PC-3 (cell line): ENCODE measurements at regions not wholly inside any gene's neighbourhood (a gene's known extent, or its start where the extent isn't known, plus 50 kb on each side); places are given as distances from the start of the nearest gene placed in this dataset.

Experiments
- ATAC-seq: fragments of 200-7000 bp; cut with Tn5 transposase; 2 replicates; pipeline ENCODE4 v1.9.1; 2020; ENCODE audit warnings: mild to moderate bottlenecking, moderate library complexity
- BruUV-seq: library from RNA; stranded (reverse); fragments of 400-500 nt; replicated peaks from 2 replicates; lab custom pipeline; 2021; lab: Mats Ljungman, UMichigan
- CTCF ChIA-PET: fragments of 300-600 bp; sonication (Branson Sonifier 250); formaldehyde crosslinking; loops from one replicate; lab custom pipeline; 2022; ENCODE audit warnings: antibody characterized with exemption; lab: Charles Lee
- POLR2A ChIA-PET: fragments of 300-600 bp; sonication (Branson Sonifier 250); formaldehyde crosslinking; loops from one replicate; lab custom pipeline; 2022; ENCODE audit warnings: antibody characterized with exemption; ENCODE audit not compliant: unreplicated experiment; lab: Charles Lee
- DNase-seq: peaks from one replicate; pipeline ENCODE4 v3.0.0-alpha.2; 2015
- H2AFZ ChIP-seq: fragments of 300-600 bp; sonication (generic); 2 replicates; pipeline ENCODE4 v1.6.0; 2016; ENCODE audit warnings: antibody characterized with exemption, low read length
- H3F3A ChIP-seq: fragments of 300-600 bp; sonication (generic); one replicate; pipeline ENCODE4 v1.6.0; 2017; ENCODE audit warnings: antibody characterized with exemption, low read length, control low read depth, mild to moderate bottlenecking; ENCODE audit not compliant: unreplicated experiment
- H3K27ac ChIP-seq: fragments of 300-600 bp; sonication (generic); 2 replicates; pipeline ENCODE4 v1.5.1; 2016; ENCODE audit warnings: mild to moderate bottlenecking, low read length
- H3K27me3 ChIP-seq: fragments of 300-600 bp; sonication (generic); 2 replicates; pipeline ENCODE4 v1.6.1; 2016; ENCODE audit warnings: low read length, mixed read lengths
- H3K36me3 ChIP-seq: fragments of 300-600 bp; sonication (generic); 2 replicates; pipeline ENCODE4 v1.6.1; 2016; ENCODE audit warnings: low read depth, mixed run types, low read length, mixed read lengths
- H3K4me1 ChIP-seq: fragments of 300-600 bp; sonication (generic); 2 replicates; pipeline ENCODE4 v1.5.1; 2016; ENCODE audit warnings: low read length; ENCODE audit not compliant: insufficient read depth
- H3K4me2 ChIP-seq: fragments of 300-600 bp; sonication (generic); 2 replicates; pipeline ENCODE4 v1.6.0; 2016; ENCODE audit warnings: low read length
- H3K4me3 ChIP-seq: fragments of 300-600 bp; sonication (generic); 2 replicates; pipeline ENCODE4 v1.5.1; 2016; ENCODE audit warnings: mild to moderate bottlenecking, low read length, mixed read lengths
- H3K79me2 ChIP-seq: fragments of 300-600 bp; sonication (generic); 2 replicates; pipeline ENCODE4 v1.6.1; 2017; ENCODE audit warnings: low read length, mixed read lengths
- H3K9ac ChIP-seq: fragments of 300-600 bp; sonication (generic); 2 replicates; pipeline ENCODE4 v1.6.0; 2016; ENCODE audit warnings: mild to moderate bottlenecking, low read length
- H3K9me2 ChIP-seq: fragments of 300-600 bp; sonication (generic); replicated peaks from 2 replicates; pipeline ENCODE4 v1.6.1; 2016; ENCODE audit warnings: mixed run types, low read length, mixed read lengths
- H3K9me3 ChIP-seq: fragments of 300-600 bp; sonication (generic); 2 replicates; pipeline ENCODE4 v1.6.1; 2016; ENCODE audit warnings: low read length, mixed read lengths
- H4K20me1 ChIP-seq: fragments of 300-600 bp; sonication (generic); 2 replicates; pipeline ENCODE4 v1.6.1; 2016; ENCODE audit warnings: low read length, mixed read lengths
- CTCF ChIP-seq: fragments of 300-600 bp; sonication (generic); conservative IDR thresholded peaks from 2 replicates; pipeline ENCODE4 v1.5.1; 2017; ENCODE audit warnings: antibody characterized with exemption, low read depth, mild to moderate bottlenecking, low read length
- EZH2 ChIP-seq: fragments of 300-600 bp; sonication (generic); IDR thresholded peaks from one replicate; pipeline ENCODE4 v1.6.1; 2017; ENCODE audit warnings: antibody characterized with exemption, mild to moderate bottlenecking, low read length; ENCODE audit not compliant: unreplicated experiment
- EZH2phosphoT487 ChIP-seq: fragments of 300-600 bp; sonication (generic); IDR thresholded peaks from 2 replicates; pipeline ENCODE4 v1.6.1; 2018; ENCODE audit warnings: mild to moderate bottlenecking, antibody characterized with exemption, low read length, borderline replicate concordance
- intact Hi-C: fragments of 100-400 bp; cut with micrococcal nuclease; formaldehyde crosslinking; loops from 2 replicates; pipeline ENCODE4 v1.9.0; 2023

- H3K79me2 ChIP-seq: no peaks in the 10 kb centered on the region
- no peaks in the 10 kb centered on the region for H3K4me1 ChIP-seq
- no peaks in the 10 kb centered on the region for H4K20me1 ChIP-seq
- no peak overlapping the region for H3K4me2 ChIP-seq
- no peaks in the 10 kb centered on the region for H3K9me3 ChIP-seq
- no peak for DNase-seq
- no TSS peak for BruUV-seq
- H3K9ac ChIP-seq: no peak overlapping the region
- TF ChIP-seq EZH2phosphoT487 (no peak), EZH2 (no peak), CTCF (no peak)
- no peaks in the 10 kb centered on the region for H3K27me3 ChIP-seq
- no peak overlapping the region for H2AFZ ChIP-seq
- ChIA-PET CTCF (no interaction called here), POLR2A (no interaction called here)
- H3K4me3 ChIP-seq: no peak overlapping the region
- H3F3A ChIP-seq: no peaks in the 10 kb centered on the region
- no peak overlapping the region for H3K27ac ChIP-seq
- H3K36me3 ChIP-seq: no peaks in the 10 kb centered on the region
- intact Hi-C loops: no loop called here
- H3K9me2 ChIP-seq: no peaks in the 10 kb centered on the region
- ATAC-seq: no peak
Measured at GRCh38 chr17:11109106-11109505, 131.9 kb upstream of the SHISA6 start.

- Histone ChIP-seq H3K4me1 (no peaks in the 10 kb centered on the region), H3K36me3 (no peaks in the 10 kb centered on the region), H3K4me3 (no peak overlapping the region), H2AFZ (no peak overlapping the region), H4K20me1 (no peaks in the 10 kb centered on the region), H3K9me3 (no peaks in the 10 kb centered on the region), H3K27ac (no peak overlapping the region), H3K79me2 (no peaks in the 10 kb centered on the region), H3K4me2 (no peak overlapping the region), H3F3A (no peaks in the 10 kb centered on the region), H3K9me2 (no peaks in the 10 kb centered on the region), H3K9ac (no peak overlapping the region), H3K27me3 (no peaks in the 10 kb centered on the region)
- CTCF ChIA-PET: no interaction called here
- intact Hi-C loops: no loop called here
- no peak for TF ChIP-seq CTCF
- no peak for TF ChIP-seq EZH2
- TF ChIP-seq EZH2phosphoT487: no peak
- ATAC-seq (no peak), DNase-seq (no peak)
- POLR2A ChIA-PET: no interaction called here
- no TSS peak for BruUV-seq
Measured at GRCh38 chr17:11105141-11105540, 135.9 kb upstream of the SHISA6 start.

GRCh38 chr17:11097121-11097520 is 143.9 kb upstream of the SHISA6 start:
- ChIA-PET POLR2A (no interaction called here), CTCF (no interaction called here)
- TF ChIP-seq CTCF (no peak), EZH2phosphoT487 (no peak), EZH2 (no peak)
- Histone ChIP-seq H3K4me1 (no peaks in the 10 kb centered on the region), H4K20me1 (no peaks in the 10 kb centered on the region), H3K27ac (no peak overlapping the region), H3K9ac (no peak overlapping the region), H3K9me3 (no peaks in the 10 kb centered on the region), H3K4me3 (no peak overlapping the region), H3K27me3 (no peaks in the 10 kb centered on the region), H3K36me3 (no peaks in the 10 kb centered on the region), H2AFZ (no peak overlapping the region), H3K9me2 (no peaks in the 10 kb centered on the region), H3F3A (no peaks in the 10 kb centered on the region), H3K4me2 (no peak overlapping the region), H3K79me2 (no peaks in the 10 kb centered on the region)
- intact Hi-C loops: no loop called here
- ATAC-seq (no peak), DNase-seq (no peak)
- no TSS peak for BruUV-seq
